ENCODE measurements at regions not wholly inside any gene's neighbourhood (a gene's known extent, or its start where the extent isn't known, plus 50 kb on each side); places are given as distances from the start of the nearest gene placed in this dataset.
"Not testable (repeated sequence)": the region's sequence is repeated elsewhere in the genome, so short reads cannot be mapped to it uniquely, and the experiment has no call there.

GRCh38 chr4:67325791-67326190, 219.5 kb downstream of the CENPC start:
- no peak overlapping the region for H3K4me2 ChIP-seq (ENCODE audit: low read depth, low read length, poor library complexity, severe bottlenecking)
- no peak overlapping the region for H3K4me3 ChIP-seq (ENCODE audit: low read length, poor library complexity, severe bottlenecking)
- H3K79me2 ChIP-seq (ENCODE audit: insufficient read depth, low read length): no peaks in the 10 kb centered on the region
- H3K9ac ChIP-seq (ENCODE audit: low read depth, low read length, poor library complexity, severe bottlenecking): no peak overlapping the region
- H3K36me3 ChIP-seq (ENCODE audit: insufficient read depth, low read length): no peaks in the 10 kb centered on the region
- no peaks in the 10 kb centered on the region for H3K4me1 ChIP-seq (ENCODE audit: insufficient read depth, low read length, poor library complexity, severe bottlenecking)
- H2AFZ ChIP-seq (ENCODE audit: low read length): 0 out of 2 replicates have a peak overlapping the region, but pooled peaks have one; percentile 3
- no peaks in the 10 kb centered on the region for H3K9me3 ChIP-seq (ENCODE audit: insufficient read depth, low read depth, low read length)
- no peaks in the 10 kb centered on the region for H4K20me1 ChIP-seq (ENCODE audit: insufficient read depth, low read length, poor library complexity, severe bottlenecking)
- H3F3A ChIP-seq (ENCODE audit: low read depth): no peaks in the 10 kb centered on the region
- TF ChIP-seq CTCF (conservative IDR thresholded peaks at IDR 0.05; ENCODE audit: low read length) (no peak), EZH2phosphoT487 (IDR thresholded peaks at IDR 0.05; ENCODE audit: borderline replicate concordance) (no peak)
- no peaks in the 10 kb centered on the region for H3K9me2 ChIP-seq (replicated peaks; ENCODE audit: low read depth, low read length)
- no peaks in the 10 kb centered on the region for H3K27me3 ChIP-seq (ENCODE audit: insufficient read depth, low read length, poor library complexity, severe bottlenecking)

GRCh38 chr4:67320645-67321044, 224.7 kb downstream of the CENPC start:
- H3K4me3 ChIP-seq (ENCODE audit: low read length, poor library complexity, severe bottlenecking): no peak overlapping the region
- H3F3A ChIP-seq (ENCODE audit: low read depth): no peaks in the 10 kb centered on the region
- H4K20me1 ChIP-seq (ENCODE audit: insufficient read depth, low read length, poor library complexity, severe bottlenecking): no peaks in the 10 kb centered on the region
- H3K9ac ChIP-seq (ENCODE audit: low read depth, low read length, poor library complexity, severe bottlenecking): no peak overlapping the region
- no peak overlapping the region for H2AFZ ChIP-seq (ENCODE audit: low read length)
- H3K4me2 ChIP-seq (ENCODE audit: low read depth, low read length, poor library complexity, severe bottlenecking): no peak overlapping the region
- no peaks in the 10 kb centered on the region for H3K36me3 ChIP-seq (ENCODE audit: insufficient read depth, low read length)
- no peaks in the 10 kb centered on the region for H3K27me3 ChIP-seq (ENCODE audit: insufficient read depth, low read length, poor library complexity, severe bottlenecking)
- H3K79me2 ChIP-seq (ENCODE audit: insufficient read depth, low read length): no peaks in the 10 kb centered on the region
- TF ChIP-seq EZH2phosphoT487 (IDR thresholded peaks at IDR 0.05; ENCODE audit: borderline replicate concordance) (no peak), CTCF (conservative IDR thresholded peaks at IDR 0.05; ENCODE audit: low read length) (no peak)
- no peaks in the 10 kb centered on the region for H3K9me2 ChIP-seq (replicated peaks; ENCODE audit: low read depth, low read length)
- no peaks in the 10 kb centered on the region for H3K9me3 ChIP-seq (ENCODE audit: insufficient read depth, low read depth, low read length)
- no peaks in the 10 kb centered on the region for H3K4me1 ChIP-seq (ENCODE audit: insufficient read depth, low read length, poor library complexity, severe bottlenecking)

GRCh38 chr4:67319607-67320006, 225.7 kb downstream of the CENPC start:
- not testable (repeated sequence) for H3K36me3 ChIP-seq (ENCODE audit: insufficient read depth, low read length); H3K9me3 ChIP-seq (ENCODE audit: insufficient read depth, low read depth, low read length); H3K79me2 ChIP-seq (ENCODE audit: insufficient read depth, low read length); H3K9me2 ChIP-seq (replicated peaks; ENCODE audit: low read depth, low read length); H2AFZ ChIP-seq (ENCODE audit: low read length); H3F3A ChIP-seq (ENCODE audit: low read depth); H3K4me3 ChIP-seq (ENCODE audit: low read length, poor library complexity, severe bottlenecking); H3K9ac ChIP-seq (ENCODE audit: low read depth, low read length, poor library complexity, severe bottlenecking); H3K27me3 ChIP-seq (ENCODE audit: insufficient read depth, low read length, poor library complexity, severe bottlenecking); H3K4me1 ChIP-seq (ENCODE audit: insufficient read depth, low read length, poor library complexity, severe bottlenecking); H3K4me2 ChIP-seq (ENCODE audit: low read depth, low read length, poor library complexity, severe bottlenecking); H4K20me1 ChIP-seq (ENCODE audit: insufficient read depth, low read length, poor library complexity, severe bottlenecking)

- not testable (repeated sequence) for H4K20me1 ChIP-seq (ENCODE audit: insufficient read depth, low read length, poor library complexity, severe bottlenecking); H3F3A ChIP-seq (ENCODE audit: low read depth); H3K79me2 ChIP-seq (ENCODE audit: insufficient read depth, low read length); H3K36me3 ChIP-seq (ENCODE audit: insufficient read depth, low read length); H3K4me3 ChIP-seq (ENCODE audit: low read length, poor library complexity, severe bottlenecking); H3K4me2 ChIP-seq (ENCODE audit: low read depth, low read length, poor library complexity, severe bottlenecking); H3K9me2 ChIP-seq (replicated peaks; ENCODE audit: low read depth, low read length); H3K4me1 ChIP-seq (ENCODE audit: insufficient read depth, low read length, poor library complexity, severe bottlenecking); H3K27me3 ChIP-seq (ENCODE audit: insufficient read depth, low read length, poor library complexity, severe bottlenecking); H2AFZ ChIP-seq (ENCODE audit: low read length); H3K9me3 ChIP-seq (ENCODE audit: insufficient read depth, low read depth, low read length); H3K9ac ChIP-seq (ENCODE audit: low read depth, low read length, poor library complexity, severe bottlenecking)
These were observed 244.7 kb downstream of the CENPC start for GRCh38 chr4:67300497-67301185.
